ENCODE measurements at regions not wholly inside any gene's neighbourhood (a gene's known extent, or its start where the extent isn't known, plus 50 kb on each side); places are given as distances from the start of the nearest gene placed in this dataset.

- Histone ChIP-seq H3K27me3 (replicated peaks; ENCODE audit: insufficient read depth) (no peaks in the 10 kb centered on the region), H3K4me3 (no peak overlapping the region), H3K36me3 (no peaks in the 10 kb centered on the region), H3K4me1 (replicated peaks) (no peaks in the 10 kb centered on the region), H3K27ac (no peak overlapping the region), H3K9me3 (no peaks in the 10 kb centered on the region)
- intact Hi-C loops (cut with DNase I), result no loop called here
- TF ChIP-seq POLR2AphosphoS5 (IDR thresholded peaks at IDR 0.05) (no peak), CTCF (IDR thresholded peaks at IDR 0.05) (no peak), POLR2A (IDR thresholded peaks at IDR 0.05) (no peak)
- DNase-seq (ENCODE audit: low spot score), result no peak
These were observed 620.1 kb downstream of the COL12A1 start for GRCh38 chr6:74585753-74586152.

DNA sequence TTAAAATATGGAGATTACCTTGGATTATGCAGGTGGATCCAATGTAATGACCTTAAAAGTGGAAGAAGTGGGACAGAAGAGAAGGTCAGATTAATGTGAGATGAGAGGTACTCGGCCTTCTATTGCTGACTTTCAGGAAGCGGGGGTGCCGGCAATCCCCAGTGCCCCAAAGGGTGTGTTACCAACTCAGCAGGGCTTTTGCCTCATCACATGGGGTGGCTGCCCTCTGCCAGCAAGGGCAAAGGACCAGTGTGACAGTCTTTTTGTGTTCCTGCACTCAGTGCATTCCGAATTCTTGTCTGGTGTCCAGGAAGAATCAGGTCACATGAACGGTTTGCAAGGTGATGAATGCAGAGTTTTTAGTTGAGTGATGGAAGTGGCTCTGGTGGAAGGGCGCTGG, 624.2 kb downstream of the COL12A1 start:
- intact Hi-C loops (cut with DNase I), result no loop called here
- H3K36me3 ChIP-seq, result no peaks in the 10 kb centered on the region
- H3K4me1 ChIP-seq (replicated peaks), result no peaks in the 10 kb centered on the region
- H3K27me3 ChIP-seq (replicated peaks; ENCODE audit: insufficient read depth), result no peaks in the 10 kb centered on the region
- no peak overlapping the region for H3K27ac ChIP-seq
- DNase-seq (ENCODE audit: low spot score), result no peak
- H3K4me3 ChIP-seq, result no peak overlapping the region
- TF ChIP-seq POLR2A (IDR thresholded peaks at IDR 0.05) (no peak), CTCF (IDR thresholded peaks at IDR 0.05) (no peak), POLR2AphosphoS5 (IDR thresholded peaks at IDR 0.05) (no peak)
- 87% methylated on average over 6 of the region's 6 CpGs for WGBS
- H3K9me3 ChIP-seq, result no peaks in the 10 kb centered on the region

- no peaks in the 10 kb centered on the region for H3K9me3 ChIP-seq
- no peak for TF ChIP-seq POLR2A (IDR thresholded peaks at IDR 0.05)
- no peak for TF ChIP-seq POLR2AphosphoS5 (IDR thresholded peaks at IDR 0.05)
- TF ChIP-seq CTCF (IDR thresholded peaks at IDR 0.05), result no peak
- intact Hi-C loops (cut with DNase I), result no loop called here
- no peak for DNase-seq (ENCODE audit: low spot score)
- H3K4me3 ChIP-seq, result no peak overlapping the region
- H3K27ac ChIP-seq, result no peak overlapping the region
- no peaks in the 10 kb centered on the region for H3K27me3 ChIP-seq (replicated peaks; ENCODE audit: insufficient read depth)
- no peaks in the 10 kb centered on the region for H3K4me1 ChIP-seq (replicated peaks)
- H3K36me3 ChIP-seq, result no peaks in the 10 kb centered on the region
- 80% methylated on average over 3 of the region's 3 CpGs for WGBS
These were observed 626.1 kb downstream of the COL12A1 start for GRCh38 chr6:74579794-74580193.

GRCh38 chr6:74579047-74579446, 626.8 kb downstream of the COL12A1 start:
- Histone ChIP-seq H3K27ac (no peak overlapping the region), H3K27me3 (replicated peaks; ENCODE audit: insufficient read depth) (no peaks in the 10 kb centered on the region), H3K4me1 (replicated peaks) (no peaks in the 10 kb centered on the region), H3K36me3 (no peaks in the 10 kb centered on the region), H3K4me3 (no peak overlapping the region), H3K9me3 (no peaks in the 10 kb centered on the region)
- WGBS, result 84% methylated on average over 2 of the region's 2 CpGs
- TF ChIP-seq POLR2AphosphoS5 (IDR thresholded peaks at IDR 0.05), result no peak
- no peak for TF ChIP-seq CTCF (IDR thresholded peaks at IDR 0.05)
- TF ChIP-seq POLR2A (IDR thresholded peaks at IDR 0.05), result no peak
- intact Hi-C loops (cut with DNase I), result no loop called here
- DNase-seq (ENCODE audit: low spot score), result no peak

DNA sequence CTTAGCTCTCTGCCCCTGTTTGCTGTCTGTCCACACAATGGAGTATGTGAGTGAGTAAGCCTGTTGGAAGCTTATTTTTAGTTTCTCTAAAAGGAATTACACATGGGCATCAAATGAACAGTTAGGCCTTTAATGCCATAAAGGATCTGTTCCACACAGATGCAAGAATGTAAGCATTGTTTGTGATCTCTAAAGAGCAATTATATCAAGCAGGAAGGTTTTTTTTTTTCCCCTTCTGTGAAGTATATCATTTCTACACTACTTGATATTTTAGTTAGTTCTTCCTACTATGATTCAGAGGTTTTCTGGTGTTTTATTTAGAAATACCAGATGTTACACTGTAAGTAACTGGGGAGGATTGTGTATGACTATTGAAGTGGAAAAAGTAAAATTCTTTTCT, 627.5 kb downstream of the COL12A1 start:
- TF ChIP-seq POLR2A (IDR thresholded peaks at IDR 0.05) (no peak), CTCF (IDR thresholded peaks at IDR 0.05) (no peak), POLR2AphosphoS5 (IDR thresholded peaks at IDR 0.05) (no peak)
- H3K4me1 ChIP-seq (replicated peaks), result no peaks in the 10 kb centered on the region
- no peaks in the 10 kb centered on the region for H3K27me3 ChIP-seq (replicated peaks; ENCODE audit: insufficient read depth)
- DNase-seq (ENCODE audit: low spot score), result no peak
- intact Hi-C loops (cut with DNase I), result no loop called here
- no peak overlapping the region for H3K4me3 ChIP-seq
- H3K9me3 ChIP-seq, result no peaks in the 10 kb centered on the region
- no peaks in the 10 kb centered on the region for H3K36me3 ChIP-seq
- no peak overlapping the region for H3K27ac ChIP-seq
